Muscle of leg (tissue), 3 donors: ENCODE measurements at regions not wholly inside any gene's neighbourhood (a gene's known extent, or its start where the extent isn't known, plus 50 kb on each side); places are given as distances from the start of the nearest gene placed in this dataset.

ENCODE experiments used
- DNase-seq: peaks from one replicate; pipeline ENCODE4 v3.0.0; 2013
- H3K27ac ChIP-seq: one replicate; pipeline ENCODE4 v1.5.1; 2013; ENCODE audit warnings: mild to moderate bottlenecking, low read length, control low read depth
- H3K27me3 ChIP-seq: one replicate; pipeline ENCODE4 v1.6.1; 2013; ENCODE audit warnings: low read length; ENCODE audit not compliant: control insufficient read depth, insufficient read depth
- H3K36me3 ChIP-seq: one replicate; pipeline ENCODE4 v1.6.1; 2013; ENCODE audit warnings: low read length; ENCODE audit not compliant: control insufficient read depth, insufficient read depth
- H3K4me1 ChIP-seq: one replicate; pipeline ENCODE4 v1.6.1; 2013; ENCODE audit warnings: low read length; ENCODE audit not compliant: control insufficient read depth, insufficient read depth
- H3K4me3 ChIP-seq: one replicate; pipeline ENCODE4 v1.5.1; 2013; ENCODE audit warnings: low read length, control low read depth
- H3K9me3 ChIP-seq: replicated peaks from 2 replicates; pipeline ENCODE4 v1.6.1; 2013; ENCODE audit warnings: low read depth, low read length; ENCODE audit not compliant: control insufficient read depth
- WGBS: methylation state at CpG from one replicate; pipeline ENCODE4 v1.1.5; 2013; ENCODE audit warnings: missing lambda C conversion rate; ENCODE audit not compliant: insufficient coverage; 5-methylcytosine and 5-hydroxymethylcytosine counted together

GRCh38 chr2:192783643-192784042 is 588.9 kb upstream of the TMEFF2 start:
- WGBS = no CpG with 5 or more reads among the region's 3 CpGs
- Histone ChIP-seq H3K27me3 (no peaks in the 10 kb centered on the region), H3K9me3 (no peaks in the 10 kb centered on the region), H3K4me1 (no peaks in the 10 kb centered on the region), H3K27ac (no peak overlapping the region), H3K36me3 (no peaks in the 10 kb centered on the region), H3K4me3 (no peak overlapping the region)
- no peak for DNase-seq

GRCh38 chr2:192775459-192776262 is 580.9 kb upstream of the TMEFF2 start:
- Histone ChIP-seq H3K36me3 (no peaks in the 10 kb centered on the region), H3K9me3 (no peaks in the 10 kb centered on the region), H3K27ac (no peak overlapping the region), H3K4me3 (no peak overlapping the region), H3K27me3 (no peaks in the 10 kb centered on the region), H3K4me1 (no peaks in the 10 kb centered on the region)
- 17% methylated on average over 1 of the region's 6 CpGs for WGBS
- no peak for DNase-seq

GRCh38 chr2:192775011-192775410 is 580.3 kb upstream of the TMEFF2 start:
- H3K27ac ChIP-seq = no peak overlapping the region
- no peaks in the 10 kb centered on the region for H3K4me1 ChIP-seq
- WGBS = no CpG with 5 or more reads among the region's 4 CpGs
- no peaks in the 10 kb centered on the region for H3K36me3 ChIP-seq
- H3K4me3 ChIP-seq = no peak overlapping the region
- no peaks in the 10 kb centered on the region for H3K27me3 ChIP-seq
- no peaks in the 10 kb centered on the region for H3K9me3 ChIP-seq
- DNase-seq = no peak

GRCh38 chr2:192773044-192773443 is 578.3 kb upstream of the TMEFF2 start:
- no peak overlapping the region for H3K27ac ChIP-seq

GRCh38 chr2:192749611-192750200 is 555.0 kb upstream of the TMEFF2 start:
- Histone ChIP-seq H3K4me1 (no peaks in the 10 kb centered on the region), H3K36me3 (no peaks in the 10 kb centered on the region), H3K27me3 (no peaks in the 10 kb centered on the region), H3K9me3 (no peaks in the 10 kb centered on the region), H3K27ac (no peak overlapping the region), H3K4me3 (no peak overlapping the region)
- DNase-seq = peak; percentile 4
- WGBS = no CpG with 5 or more reads among the region's 1 CpG

More at GRCh38 chr2:192773044-192773443, 578.3 kb upstream of the TMEFF2 start:
- Histone ChIP-seq H3K27me3 (no peaks in the 10 kb centered on the region), H3K9me3 (no peaks in the 10 kb centered on the region), H3K36me3 (no peaks in the 10 kb centered on the region), H3K4me1 (no peaks in the 10 kb centered on the region), H3K4me3 (no peak overlapping the region)
- no peak for DNase-seq
- WGBS = 100% methylated on average over 1 of the region's 2 CpGs

GRCh38 chr2:192741889-192742288 is 547.2 kb upstream of the TMEFF2 start:
- Histone ChIP-seq H3K4me1 (no peaks in the 10 kb centered on the region), H3K9me3 (no peaks in the 10 kb centered on the region), H3K27me3 (no peaks in the 10 kb centered on the region), H3K27ac (no peak overlapping the region), H3K36me3 (no peaks in the 10 kb centered on the region), H3K4me3 (no peak overlapping the region)
- DNase-seq = no peak

GRCh38 chr2:192735447-192735846 is 540.7 kb upstream of the TMEFF2 start:
- Histone ChIP-seq H3K27me3 (no peaks in the 10 kb centered on the region), H3K9me3 (no peaks in the 10 kb centered on the region), H3K36me3 (no peaks in the 10 kb centered on the region), H3K4me3 (no peak overlapping the region), H3K27ac (no peak overlapping the region), H3K4me1 (no peaks in the 10 kb centered on the region)
- no peak for DNase-seq
- 70% methylated on average over 3 of the region's 3 CpGs for WGBS

- no peak overlapping the region for H3K4me3 ChIP-seq
- no peaks in the 10 kb centered on the region for H3K36me3 ChIP-seq
- no peak for DNase-seq
- H3K9me3 ChIP-seq = no peaks in the 10 kb centered on the region
- no peaks in the 10 kb centered on the region for H3K4me1 ChIP-seq
- H3K27me3 ChIP-seq = no peaks in the 10 kb centered on the region
- H3K27ac ChIP-seq = no peak overlapping the region
- WGBS = 86% methylated on average over 1 of the region's 2 CpGs
Observed at GRCh38 chr2:192729369-192729768, 534.6 kb upstream of the TMEFF2 start.

GRCh38 chr2:192725991-192726390 is 531.3 kb upstream of the TMEFF2 start:
- WGBS = 60% methylated on average over 1 of the region's 1 CpG

GRCh38 chr2:192719629-192720028 is 524.9 kb upstream of the TMEFF2 start:
- H3K27me3 ChIP-seq = no peaks in the 10 kb centered on the region
- no peaks in the 10 kb centered on the region for H3K9me3 ChIP-seq
- no peaks in the 10 kb centered on the region for H3K36me3 ChIP-seq
- DNase-seq = no peak
- no peaks in the 10 kb centered on the region for H3K4me1 ChIP-seq
- no peak overlapping the region for H3K4me3 ChIP-seq
- no peak overlapping the region for H3K27ac ChIP-seq

More at GRCh38 chr2:192725991-192726390, 531.3 kb upstream of the TMEFF2 start:
- H3K4me3 ChIP-seq = no peak overlapping the region
- DNase-seq = no peak
- no peaks in the 10 kb centered on the region for H3K27me3 ChIP-seq
- H3K9me3 ChIP-seq = no peaks in the 10 kb centered on the region
- no peaks in the 10 kb centered on the region for H3K36me3 ChIP-seq
- no peaks in the 10 kb centered on the region for H3K4me1 ChIP-seq
- H3K27ac ChIP-seq = no peak overlapping the region
